ENCODE measurements at regions not wholly inside any gene's neighbourhood (a gene's known extent, or its start where the extent isn't known, plus 50 kb on each side); places are given as distances from the start of the nearest gene placed in this dataset.
"Not testable (repeated sequence)": the region's sequence is repeated elsewhere in the genome, so short reads cannot be mapped to it uniquely, and the experiment has no call there.

GRCh38 chr9:80995759-80996158, 693.6 kb downstream of the TLE1 start:
- Histone ChIP-seq H3K4me3 (ENCODE audit: control insufficient read depth in 2 of 3, extremely low read depth in 1 of 3, insufficient read depth in 2 of 3, low read depth in 1 of 3, low read length in 3 of 3) (no peak overlapping the region), H3K36me3 (ENCODE audit: control insufficient read depth in 2 of 2, extremely low read depth in 1 of 2, insufficient read depth in 2 of 2, low read length in 2 of 2) (no peaks in the 10 kb centered on the region), H3K27me3 (ENCODE audit: control insufficient read depth, extremely low read depth, insufficient read depth, low read length) (no peaks in the 10 kb centered on the region), H3K4me1 (ENCODE audit: control insufficient read depth, extremely low read depth, insufficient read depth, low read length) (peaks cover 10% of the 10 kb centered on the region), H3K27ac (ENCODE audit: control insufficient read depth, insufficient read depth, low read length) (no peak overlapping the region), H3K79me2 (ENCODE audit: control insufficient read depth, insufficient read depth, low read length) (no peaks in the 10 kb centered on the region), H3K9ac (ENCODE audit: control insufficient read depth, extremely low read depth, insufficient read depth, low read length) (no peak overlapping the region), H3K9me1 (ENCODE audit: control insufficient read depth, extremely low read depth, insufficient read depth, low read length) (no peaks in the 10 kb centered on the region), H4K20me1 (ENCODE audit: control insufficient read depth, extremely low read depth, insufficient read depth, low read length) (no peaks in the 10 kb centered on the region), H3K9me3 (ENCODE audit: control insufficient read depth, low read depth, low read length) (no peaks in the 10 kb centered on the region), H3K4me2 (ENCODE audit: control insufficient read depth, extremely low read depth, insufficient read depth, low read depth, low read length) (no peak overlapping the region), H2AFZ (ENCODE audit: control insufficient read depth, low read length) (peak overlapping the region; percentile 13)
- TF ChIP-seq CTCF (optimal IDR thresholded peaks at IDR 0.05 in 1 of 3, IDR thresholded peaks at IDR 0.05 in 1 of 3, conservative IDR thresholded peaks at IDR 0.05 in 1 of 3; ENCODE audit: extremely low read depth in 1 of 3, insufficient read depth in 2 of 3, low read length in 3 of 3), result no peak
- TF ChIP-seq EZH2 (IDR thresholded peaks at IDR 0.05; ENCODE audit: low read length), result no peak
- peak; percentile 53 for FAIRE-seq
- DNase-seq (ENCODE audit: low read depth, low spot score), result peak; percentile 58
- dilution Hi-C loops (cut with MboI; ENCODE audit: extremely low pct_ligation_motif_present, low sequenced_read_pairs), result no loop called here

GRCh38 chr9:80994892-80995291, 694.5 kb downstream of the TLE1 start:
- H3K79me2 ChIP-seq (ENCODE audit: control insufficient read depth, insufficient read depth, low read length), result no peaks in the 10 kb centered on the region
- peak; percentile 13 for DNase-seq (ENCODE audit: low read depth, low spot score)
- H3K27ac ChIP-seq (ENCODE audit: control insufficient read depth, insufficient read depth, low read length), result peak overlapping the region; percentile 58
- no peaks in the 10 kb centered on the region for H3K9me3 ChIP-seq (ENCODE audit: control insufficient read depth, low read depth, low read length)
- peaks cover 10% of the 10 kb centered on the region for H3K4me1 ChIP-seq (ENCODE audit: control insufficient read depth, extremely low read depth, insufficient read depth, low read length)
- peak overlapping the region; percentile 70 for H2AFZ ChIP-seq (ENCODE audit: control insufficient read depth, low read length)
- H3K4me3 ChIP-seq (ENCODE audit: control insufficient read depth in 2 of 3, extremely low read depth in 1 of 3, insufficient read depth in 2 of 3, low read depth in 1 of 3, low read length in 3 of 3), result no peak overlapping the region
- no peak overlapping the region for H3K4me2 ChIP-seq (ENCODE audit: control insufficient read depth, extremely low read depth, insufficient read depth, low read depth, low read length)
- FAIRE-seq, result peak; percentile 83
- no peaks in the 10 kb centered on the region for H3K36me3 ChIP-seq (ENCODE audit: control insufficient read depth in 2 of 2, extremely low read depth in 1 of 2, insufficient read depth in 2 of 2, low read length in 2 of 2)
- no peaks in the 10 kb centered on the region for H3K27me3 ChIP-seq (ENCODE audit: control insufficient read depth, extremely low read depth, insufficient read depth, low read length)
- H4K20me1 ChIP-seq (ENCODE audit: control insufficient read depth, extremely low read depth, insufficient read depth, low read length), result no peaks in the 10 kb centered on the region
- no peak for TF ChIP-seq CTCF (optimal IDR thresholded peaks at IDR 0.05 in 1 of 3, IDR thresholded peaks at IDR 0.05 in 1 of 3, conservative IDR thresholded peaks at IDR 0.05 in 1 of 3; ENCODE audit: extremely low read depth in 1 of 3, insufficient read depth in 2 of 3, low read length in 3 of 3)
- no peak overlapping the region for H3K9ac ChIP-seq (ENCODE audit: control insufficient read depth, extremely low read depth, insufficient read depth, low read length)
- no peaks in the 10 kb centered on the region for H3K9me1 ChIP-seq (ENCODE audit: control insufficient read depth, extremely low read depth, insufficient read depth, low read length)
- dilution Hi-C loops (cut with MboI; ENCODE audit: extremely low pct_ligation_motif_present, low sequenced_read_pairs), result no loop called here

- H3K9ac ChIP-seq (ENCODE audit: control insufficient read depth, extremely low read depth, insufficient read depth, low read length); H3K4me3 ChIP-seq (ENCODE audit: control insufficient read depth in 2 of 3, extremely low read depth in 1 of 3, insufficient read depth in 2 of 3, low read depth in 1 of 3, low read length in 3 of 3); H2AFZ ChIP-seq (ENCODE audit: control insufficient read depth, low read length); H3K79me2 ChIP-seq (ENCODE audit: control insufficient read depth, insufficient read depth, low read length); H3K36me3 ChIP-seq (ENCODE audit: control insufficient read depth in 2 of 2, extremely low read depth in 1 of 2, insufficient read depth in 2 of 2, low read length in 2 of 2); H3K4me2 ChIP-seq (ENCODE audit: control insufficient read depth, extremely low read depth, insufficient read depth, low read depth, low read length); H3K4me1 ChIP-seq (ENCODE audit: control insufficient read depth, extremely low read depth, insufficient read depth, low read length); DNase-seq (ENCODE audit: low read depth, low spot score); H3K27ac ChIP-seq (ENCODE audit: control insufficient read depth, insufficient read depth, low read length); dilution Hi-C loops (cut with MboI; ENCODE audit: extremely low pct_ligation_motif_present, low sequenced_read_pairs); FAIRE-seq; H3K27me3 ChIP-seq (ENCODE audit: control insufficient read depth, extremely low read depth, insufficient read depth, low read length); H3K9me1 ChIP-seq (ENCODE audit: control insufficient read depth, extremely low read depth, insufficient read depth, low read length); H3K9me3 ChIP-seq (ENCODE audit: control insufficient read depth, low read depth, low read length); H4K20me1 ChIP-seq (ENCODE audit: control insufficient read depth, extremely low read depth, insufficient read depth, low read length): not testable (repeated sequence)
Measured at GRCh38 chr9:80985595-80985994, 703.8 kb downstream of the TLE1 start.
